Activated T-helper 2 cell treated with anti-CD3 and anti-CD28 coated beads, Interferon-gamma antibody, Interleukin-2, Interleukin-4, amounts not matched to agents 10 μg/mL and 5 μg/mL and 100 μg/mL, durations not matched to agents 14 hours and 24 hours and 36 hours (primary cell): ENCODE measurements at regions not wholly inside any gene's neighbourhood (a gene's known extent, or its start where the extent isn't known, plus 50 kb on each side); places are given as distances from the start of the nearest gene placed in this dataset.

Experiments used
- DNase-seq: peaks from one replicate; pipeline ENCODE4 v3.0.0; 2021; ENCODE audit warnings: low spot score
- H3K27ac Mint-ChIP-seq: one replicate; pipeline ENCODE4 v1.8.0; 2021; ENCODE audit warnings: mixed read lengths
- H3K27me3 Mint-ChIP-seq: one replicate; pipeline ENCODE4 v1.8.0; 2021; ENCODE audit warnings: low read depth, mixed read lengths
- H3K36me3 Mint-ChIP-seq: one replicate; pipeline ENCODE4 v1.8.0; 2021; ENCODE audit warnings: low read depth, mixed read lengths
- H3K4me1 Mint-ChIP-seq: one replicate; pipeline ENCODE4 v1.8.0; 2021; ENCODE audit warnings: low read depth, mixed read lengths
- H3K4me3 Mint-ChIP-seq: one replicate; pipeline ENCODE4 v1.8.0; 2021; ENCODE audit warnings: low read depth, mild to moderate bottlenecking, moderate library complexity, mixed read lengths
- H3K9me3 Mint-ChIP-seq: one replicate; pipeline ENCODE4 v1.8.0; 2021; ENCODE audit warnings: mixed read lengths
- intact Hi-C: fragments of 100-400 bp; cut with micrococcal nuclease; formaldehyde crosslinking; loops from one replicate; pipeline ENCODE4 v1.15.1; 2023

DNA sequence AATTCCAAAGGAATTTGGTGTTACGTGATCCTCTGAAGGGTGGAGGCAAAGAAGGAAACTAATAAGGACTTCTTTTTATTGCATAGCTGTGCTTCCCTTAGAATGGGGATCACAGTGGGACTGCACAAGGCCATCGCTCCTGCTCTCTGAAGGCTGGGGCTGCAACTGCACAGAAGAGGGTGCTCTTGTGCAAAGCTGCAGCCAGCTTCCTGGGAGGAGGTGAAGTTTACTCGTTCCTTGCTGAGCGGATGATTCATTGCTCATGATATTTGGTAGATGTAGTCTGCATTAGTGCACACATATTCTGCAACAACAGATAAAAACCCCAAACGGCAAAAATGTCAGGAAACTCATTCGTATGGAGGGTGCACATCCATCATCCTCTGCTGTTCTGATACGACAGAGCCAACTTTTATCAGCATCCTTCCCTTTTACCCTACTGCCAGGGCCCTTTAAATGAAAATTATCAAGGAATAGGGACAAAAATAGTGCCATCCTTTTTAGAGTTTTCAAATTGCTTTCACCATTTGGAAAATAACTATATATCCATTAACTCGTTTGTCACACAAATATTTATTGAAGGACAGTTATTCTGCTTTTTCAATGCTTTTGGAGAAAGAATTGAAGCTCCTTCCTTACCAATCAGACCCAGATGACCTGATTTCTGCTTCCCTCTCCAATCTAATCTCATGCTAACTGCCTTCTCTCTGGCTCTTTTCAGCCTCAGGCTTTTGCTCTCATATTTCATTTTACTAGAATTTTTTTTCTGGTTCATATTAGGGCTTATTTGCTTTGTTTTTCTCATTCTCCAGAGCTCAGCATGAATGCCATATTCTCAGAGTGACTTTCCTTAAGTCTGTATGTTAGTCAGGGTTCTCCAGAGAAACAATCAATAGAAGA, 263.6 kb downstream of the DUSP10 start:
- no peaks in the 10 kb centered on the region for H3K36me3 Mint-ChIP-seq
- peaks cover 18% of the 10 kb centered on the region for H3K27me3 Mint-ChIP-seq
- peaks cover 2% of the 10 kb centered on the region for H3K4me1 Mint-ChIP-seq
- DNase-seq, result peak; percentile 11
- no peak overlapping the region for H3K27ac Mint-ChIP-seq
- no peaks in the 10 kb centered on the region for H3K9me3 Mint-ChIP-seq
- no peak overlapping the region for H3K4me3 Mint-ChIP-seq
- intact Hi-C loops, result loop anchor here (1.0 kb wide), 1 partner anchor 531 kb away; no protein-coding TSS in a partner anchor

DNA sequence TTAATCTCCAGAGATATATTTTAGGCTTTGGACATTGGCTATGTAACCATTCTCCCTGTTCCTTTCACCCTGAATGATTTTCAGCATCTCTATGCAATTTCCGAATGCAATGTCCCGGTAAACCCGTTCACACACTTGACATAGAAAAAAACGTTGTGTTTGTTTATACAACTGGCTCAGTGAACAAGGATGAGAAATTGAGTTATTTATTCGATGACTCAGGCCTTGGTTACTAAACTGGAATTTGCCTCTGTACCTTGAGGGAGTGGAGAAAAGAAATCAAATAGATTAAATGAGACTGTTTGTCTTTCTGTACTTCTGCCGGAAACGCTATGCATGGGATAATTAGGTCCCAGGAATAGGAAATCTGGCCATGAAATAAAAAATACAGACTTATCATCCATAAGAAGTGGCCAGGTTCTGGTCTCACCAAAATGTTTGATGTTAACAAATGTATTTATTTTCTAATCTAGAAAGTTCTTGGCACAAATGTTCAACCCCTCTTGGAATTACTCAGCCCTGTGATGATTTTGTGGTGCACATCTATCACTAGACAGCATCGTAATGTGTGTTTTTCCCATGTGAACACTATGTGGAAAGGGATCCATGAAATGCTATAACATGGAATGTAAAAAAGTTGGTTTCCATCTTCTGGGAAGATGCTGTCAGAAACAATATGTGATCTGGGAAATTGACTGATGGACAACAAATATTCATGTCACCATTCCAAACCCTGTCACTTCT, 253.9 kb downstream of the DUSP10 start:
- Mint-ChIP-seq H3K9me3 (no peaks in the 10 kb centered on the region), H3K4me1 (no peaks in the 10 kb centered on the region)
- intact Hi-C loops, result no loop called here

DNA sequence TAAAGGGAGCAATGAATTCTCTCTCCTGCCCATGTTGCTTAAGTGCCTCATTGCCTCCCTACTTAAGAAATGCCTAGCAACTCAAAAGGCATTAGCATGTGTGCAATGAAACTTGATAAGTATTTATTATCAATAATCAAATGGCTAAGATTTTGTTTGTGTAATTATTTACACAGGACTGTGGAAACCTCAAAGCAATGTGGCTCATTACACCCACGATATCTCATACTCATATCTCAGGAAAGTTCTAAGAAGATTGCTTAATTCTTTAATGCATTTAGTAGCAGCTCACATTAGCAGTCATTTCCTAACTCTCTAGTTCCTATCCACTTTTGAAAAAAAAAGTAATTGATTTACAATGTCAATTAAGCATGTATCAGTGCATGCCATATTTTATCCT, 253.3 kb downstream of the DUSP10 start:
- no peak overlapping the region for H3K27ac Mint-ChIP-seq
- no peaks in the 10 kb centered on the region for H3K4me1 Mint-ChIP-seq
- H3K4me3 Mint-ChIP-seq, result no peak overlapping the region
- no peaks in the 10 kb centered on the region for H3K27me3 Mint-ChIP-seq
- intact Hi-C loops, result no loop called here
- no peaks in the 10 kb centered on the region for H3K36me3 Mint-ChIP-seq
- DNase-seq, result no peak
- no peaks in the 10 kb centered on the region for H3K9me3 Mint-ChIP-seq

More for the DNA sequence above, 253.9 kb downstream of the DUSP10 start:
- Mint-ChIP-seq H3K36me3 (no peaks in the 10 kb centered on the region), H3K27me3 (no peaks in the 10 kb centered on the region), H3K27ac (no peak overlapping the region), H3K4me3 (no peak overlapping the region)
- DNase-seq, result no peak

DNA sequence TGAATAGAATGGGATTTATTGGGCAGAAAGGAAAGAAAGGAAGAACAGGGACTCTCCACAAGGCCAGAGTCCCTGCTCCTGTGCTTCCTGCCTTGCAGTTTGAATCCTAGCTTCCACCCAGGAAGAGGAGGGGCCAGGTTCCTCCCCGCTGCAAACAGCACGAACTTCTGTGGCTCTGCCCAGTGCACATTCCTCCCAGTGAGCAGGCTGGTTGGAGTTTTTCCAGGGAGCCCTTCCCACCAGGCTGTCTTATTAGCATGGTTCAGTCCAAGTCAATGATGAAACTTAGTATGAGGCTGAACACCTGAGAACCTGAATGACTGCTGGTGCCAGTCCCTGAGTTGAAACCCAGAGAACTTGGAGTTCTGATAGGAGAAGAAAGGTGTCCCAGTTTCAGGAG, 247.2 kb downstream of the DUSP10 start:
- Mint-ChIP-seq H3K27ac (no peak overlapping the region), H3K4me1 (no peaks in the 10 kb centered on the region), H3K36me3 (no peaks in the 10 kb centered on the region), H3K27me3 (peaks cover 5% of the 10 kb centered on the region), H3K4me3 (no peak overlapping the region), H3K9me3 (no peaks in the 10 kb centered on the region)
- intact Hi-C loops, result no loop called here
- no peak for DNase-seq

DNA sequence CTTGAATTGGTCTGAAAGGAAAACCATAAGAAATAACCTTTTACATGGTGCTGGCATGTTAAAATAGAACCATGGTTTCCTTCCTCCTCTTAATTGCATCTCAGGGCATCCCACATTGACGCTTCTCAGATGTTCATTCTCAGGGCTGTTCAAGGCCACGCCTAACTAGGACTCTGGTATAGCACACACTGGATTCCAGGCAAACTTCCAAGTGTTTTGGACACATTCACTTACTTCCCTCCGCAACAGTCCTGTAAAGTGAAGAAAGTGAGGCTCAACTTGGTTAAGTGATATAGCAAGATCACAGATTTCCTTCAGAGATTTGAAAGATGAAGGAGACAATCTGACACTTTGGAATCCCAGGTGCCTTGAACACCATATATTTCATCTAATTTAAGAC, 244.8 kb downstream of the DUSP10 start:
- no peak overlapping the region for H3K4me3 Mint-ChIP-seq
- no peaks in the 10 kb centered on the region for H3K36me3 Mint-ChIP-seq
- intact Hi-C loops, result no loop called here
- H3K27ac Mint-ChIP-seq, result no peak overlapping the region
- H3K9me3 Mint-ChIP-seq, result no peaks in the 10 kb centered on the region
- peaks cover 5% of the 10 kb centered on the region for H3K27me3 Mint-ChIP-seq
- no peaks in the 10 kb centered on the region for H3K4me1 Mint-ChIP-seq
- no peak for DNase-seq

DNA sequence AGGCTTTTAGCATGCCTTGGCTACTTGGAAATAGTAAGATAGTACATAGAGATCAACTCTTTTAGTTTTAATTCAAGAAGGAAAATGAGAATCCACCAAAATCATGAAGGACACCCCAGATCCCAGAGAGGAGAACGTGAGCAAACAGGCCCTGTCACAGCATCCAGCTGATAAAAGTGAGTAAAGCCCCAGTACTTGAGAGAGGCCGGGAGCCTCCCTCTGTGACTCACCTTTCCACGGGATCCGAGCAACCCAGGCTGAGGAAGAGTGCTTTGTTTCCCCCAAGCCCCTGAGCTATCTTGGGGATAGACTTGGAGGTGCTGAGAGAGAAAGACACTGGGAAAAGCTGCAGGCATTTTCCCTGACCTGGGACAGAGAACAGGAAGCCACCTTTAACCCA, 238.6 kb downstream of the DUSP10 start:
- no peaks in the 10 kb centered on the region for H3K4me1 Mint-ChIP-seq
- no peak for DNase-seq
- no peak overlapping the region for H3K27ac Mint-ChIP-seq
- intact Hi-C loops, result no loop called here
- H3K36me3 Mint-ChIP-seq, result no peaks in the 10 kb centered on the region
- peaks cover 16% of the 10 kb centered on the region for H3K9me3 Mint-ChIP-seq
- H3K4me3 Mint-ChIP-seq, result no peak overlapping the region
- H3K27me3 Mint-ChIP-seq, result peaks cover 6% of the 10 kb centered on the region

DNA sequence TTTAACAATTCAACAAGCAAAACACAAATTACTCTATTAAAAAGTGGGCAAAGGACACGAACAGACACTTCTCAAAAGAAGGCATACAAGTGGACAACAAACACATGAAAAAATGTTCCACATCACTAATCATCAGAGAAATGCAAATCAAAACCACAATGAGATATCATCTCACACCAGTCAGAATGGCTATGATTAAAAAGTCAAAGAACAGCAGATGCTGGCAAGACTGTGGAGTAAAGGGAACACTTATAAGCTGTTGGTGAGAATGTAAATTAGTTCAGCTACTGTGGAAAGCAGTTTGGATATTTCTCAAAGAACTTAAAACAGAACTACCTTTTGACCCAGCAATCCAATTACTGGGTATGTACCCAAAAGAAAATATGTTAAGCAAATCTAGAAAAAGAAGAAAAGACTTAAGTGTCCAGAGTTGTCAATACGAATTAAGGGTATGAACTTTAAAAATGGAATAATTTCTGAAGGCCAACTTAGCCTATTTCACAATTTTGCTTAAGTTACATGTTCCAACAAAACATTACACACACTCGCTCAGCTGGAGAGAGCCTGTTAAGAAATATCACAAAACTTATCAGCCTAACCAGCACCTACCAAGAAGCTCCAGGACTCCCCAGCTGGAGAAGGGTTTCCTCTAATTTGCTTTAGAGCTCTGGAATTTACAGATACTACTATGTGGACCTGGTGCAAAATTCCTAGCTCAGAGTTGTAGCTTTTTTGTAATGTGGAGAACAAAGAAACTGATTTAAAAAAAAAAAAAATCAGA, 232.1 kb downstream of the DUSP10 start:
- no peak for DNase-seq
- no peaks in the 10 kb centered on the region for H3K4me1 Mint-ChIP-seq
- no peak overlapping the region for H3K27ac Mint-ChIP-seq
- H3K9me3 Mint-ChIP-seq, result peaks cover 16% of the 10 kb centered on the region
- H3K4me3 Mint-ChIP-seq, result no peak overlapping the region
- intact Hi-C loops, result no loop called here
- no peaks in the 10 kb centered on the region for H3K36me3 Mint-ChIP-seq
- peaks cover 11% of the 10 kb centered on the region for H3K27me3 Mint-ChIP-seq

DNA sequence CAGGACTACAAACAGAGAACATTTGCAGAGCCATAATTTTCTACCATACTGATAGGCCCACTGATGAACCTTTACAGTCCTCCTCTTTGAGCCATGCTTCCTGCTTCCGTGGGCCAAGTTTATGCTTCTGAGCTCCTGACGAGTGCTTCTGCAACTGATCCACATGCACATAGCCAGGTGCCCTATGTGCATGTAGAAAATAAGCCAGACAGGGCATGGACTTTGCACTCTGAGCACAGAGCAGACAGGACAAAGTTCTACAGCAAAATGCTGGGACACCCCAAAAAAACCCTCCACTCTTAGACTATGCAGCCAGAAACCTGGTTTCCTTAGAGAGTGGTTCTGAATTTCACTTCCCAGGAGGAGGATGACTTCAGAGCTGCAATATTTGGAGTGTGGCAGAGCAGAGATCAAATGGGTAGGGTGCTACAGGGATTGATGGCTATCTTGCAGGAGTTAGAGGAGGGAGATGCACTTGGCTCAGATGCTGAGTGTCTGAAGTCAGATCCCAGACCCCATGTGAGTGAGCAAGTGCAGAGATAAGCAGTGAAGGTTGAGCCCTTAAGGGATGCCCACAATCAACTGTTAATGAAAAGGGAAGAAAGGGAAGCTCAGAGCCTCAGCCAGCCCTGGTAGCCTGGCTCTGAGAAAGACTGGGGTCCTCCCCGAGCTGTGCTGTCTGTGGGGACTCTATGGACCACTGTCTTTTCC, 230.9 kb downstream of the DUSP10 start:
- no peak overlapping the region for H3K4me3 Mint-ChIP-seq
- H3K36me3 Mint-ChIP-seq, result no peaks in the 10 kb centered on the region
- H3K27ac Mint-ChIP-seq, result no peak overlapping the region
- H3K27me3 Mint-ChIP-seq, result peaks cover 11% of the 10 kb centered on the region
- no peak for DNase-seq
- intact Hi-C loops, result no loop called here
- peaks cover 7% of the 10 kb centered on the region for H3K9me3 Mint-ChIP-seq
- H3K4me1 Mint-ChIP-seq, result no peaks in the 10 kb centered on the region

DNA sequence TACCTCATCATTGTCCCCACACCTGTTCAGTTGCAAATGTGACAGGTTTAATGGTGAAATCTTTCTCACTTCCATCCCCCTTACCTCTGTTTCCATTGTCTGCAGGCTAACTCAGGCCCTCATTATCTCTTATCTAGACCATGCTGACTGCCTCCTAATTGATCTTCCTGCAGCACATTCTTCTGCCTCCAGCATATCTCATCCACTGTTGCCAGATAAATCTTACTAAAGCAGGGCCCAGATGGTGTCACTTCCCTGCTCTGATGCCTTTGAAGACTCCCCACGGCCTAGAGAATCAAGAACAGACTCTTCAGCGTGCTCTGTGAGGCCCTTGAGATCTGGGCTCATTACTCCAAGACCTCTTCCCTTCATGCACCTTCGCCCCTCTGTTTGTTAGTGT, 230.1 kb downstream of the DUSP10 start:
- Mint-ChIP-seq H3K4me1 (no peaks in the 10 kb centered on the region), H3K36me3 (no peaks in the 10 kb centered on the region), H3K27ac (no peak overlapping the region), H3K4me3 (no peak overlapping the region), H3K9me3 (no peaks in the 10 kb centered on the region), H3K27me3 (peaks cover 11% of the 10 kb centered on the region)
- no peak for DNase-seq
- intact Hi-C loops, result no loop called here

DNA sequence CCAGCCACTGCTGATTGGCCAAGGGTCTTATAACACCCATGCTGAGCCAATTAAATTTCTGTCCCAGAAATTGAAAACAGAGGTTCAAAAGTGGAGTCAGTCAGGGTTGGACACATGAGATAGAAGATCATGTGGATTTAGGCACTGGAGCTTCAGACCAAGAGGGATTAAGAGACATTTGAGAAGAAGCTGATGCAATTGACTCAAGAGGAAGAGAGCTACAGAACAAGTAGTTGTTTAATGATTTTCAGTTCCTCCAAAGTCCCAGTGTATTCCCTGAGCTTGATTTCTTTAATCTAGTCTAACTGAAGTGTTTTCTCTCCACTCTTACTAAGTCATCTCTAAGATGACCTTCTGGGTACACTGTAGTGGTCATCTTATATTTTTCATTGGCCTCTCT, 227.1 kb downstream of the DUSP10 start:
- Mint-ChIP-seq H3K27ac (no peak overlapping the region), H3K9me3 (no peaks in the 10 kb centered on the region), H3K36me3 (no peaks in the 10 kb centered on the region), H3K27me3 (peaks cover 5% of the 10 kb centered on the region), H3K4me1 (no peaks in the 10 kb centered on the region), H3K4me3 (no peak overlapping the region)
- no peak for DNase-seq
- intact Hi-C loops, result no loop called here

DNA sequence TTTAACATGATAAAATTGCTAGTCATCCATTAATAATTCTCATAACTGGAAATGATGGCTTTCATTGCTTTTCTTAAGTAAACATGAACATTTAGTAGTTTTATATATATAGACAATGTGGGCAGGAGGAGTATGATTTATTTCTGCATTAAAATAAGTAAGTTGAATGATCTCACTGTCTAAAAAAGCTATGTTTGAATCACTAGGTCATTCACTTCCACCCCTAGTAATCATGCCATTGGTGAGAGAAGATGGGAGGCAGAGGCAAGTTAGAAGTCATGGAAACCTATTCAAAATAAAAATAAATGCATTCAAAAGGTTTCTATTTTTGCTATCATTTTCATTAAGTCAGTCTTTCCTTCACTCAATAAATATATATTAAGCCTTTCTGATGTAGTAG, 226.4 kb downstream of the DUSP10 start:
- H3K9me3 Mint-ChIP-seq, result no peaks in the 10 kb centered on the region
- no peak overlapping the region for H3K27ac Mint-ChIP-seq
- no peak for DNase-seq
- H3K27me3 Mint-ChIP-seq, result peaks cover 5% of the 10 kb centered on the region
- H3K36me3 Mint-ChIP-seq, result no peaks in the 10 kb centered on the region
- H3K4me1 Mint-ChIP-seq, result no peaks in the 10 kb centered on the region
- H3K4me3 Mint-ChIP-seq, result no peak overlapping the region
- intact Hi-C loops, result no loop called here

DNA sequence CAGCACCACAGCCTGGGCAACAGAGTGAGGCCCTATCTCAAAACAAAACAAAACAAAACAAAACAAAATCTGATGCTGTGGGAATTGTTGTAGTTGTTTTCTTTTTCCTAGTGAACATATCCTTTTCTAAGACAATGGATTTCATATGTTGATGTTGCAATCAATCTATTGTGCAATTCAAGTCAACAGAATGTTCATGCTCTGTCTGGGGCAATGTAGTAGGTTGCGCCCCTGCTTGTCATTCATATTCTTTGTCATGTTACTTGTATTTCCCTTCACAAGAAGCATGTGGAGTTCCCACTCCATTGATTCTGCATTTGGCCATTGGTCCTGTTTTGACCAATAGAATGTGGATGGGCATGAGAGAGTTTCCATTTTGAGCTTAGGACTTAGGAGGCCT, 223.9 kb downstream of the DUSP10 start:
- H3K9me3 Mint-ChIP-seq, result no peaks in the 10 kb centered on the region
- H3K4me3 Mint-ChIP-seq, result no peak overlapping the region
- H3K36me3 Mint-ChIP-seq, result no peaks in the 10 kb centered on the region
- intact Hi-C loops, result no loop called here
- H3K4me1 Mint-ChIP-seq, result peaks cover 3% of the 10 kb centered on the region
- DNase-seq, result no peak
- H3K27me3 Mint-ChIP-seq, result no peaks in the 10 kb centered on the region
- H3K27ac Mint-ChIP-seq, result no peak overlapping the region
